Midbrain (tissue), 1 donor: ENCODE measurements at regions not wholly inside any gene's neighbourhood (a gene's known extent, or its start where the extent isn't known, plus 50 kb on each side); places are given as distances from the start of the nearest gene placed in this dataset.
"Not testable (repeated sequence)": the region's sequence is repeated elsewhere in the genome, so short reads cannot be mapped to it uniquely, and the experiment has no call there.

Experiments used
- DNase-seq: peaks from one replicate; lab custom pipeline; 2025; lab: John Stamatoyannopoulos, UW

- DNase-seq, result no peak
These were observed 679.2 kb downstream of the RPL10L start for GRCh38 chr14:45972416-45972815.

DNA sequence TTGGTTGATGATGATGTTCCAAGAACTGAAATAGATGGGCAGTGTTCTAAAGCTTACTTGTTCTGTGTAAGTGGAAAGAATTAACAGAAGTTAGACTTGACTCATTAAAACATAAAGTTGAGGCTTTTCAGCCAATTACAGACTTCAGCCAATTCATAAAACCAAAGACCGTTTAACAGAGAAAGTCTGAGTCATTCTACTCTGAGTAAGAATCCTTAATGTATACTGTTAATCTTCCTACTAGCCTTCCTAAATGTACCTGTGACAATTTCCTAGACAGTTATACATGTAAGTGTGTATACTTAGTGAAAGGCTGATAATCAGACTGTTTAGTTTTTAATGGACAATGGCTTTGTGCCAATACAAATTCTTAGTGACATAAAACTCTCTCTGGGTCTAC, 681.0 kb downstream of the RPL10L start:
- no peak for DNase-seq

GRCh38 chr14:45968037-45968436, 683.5 kb downstream of the RPL10L start:
- no peak for DNase-seq

GRCh38 chr14:45949479-45949878, 696.5 kb upstream of the MIS18BP1 start:
- no peak for DNase-seq

GRCh38 chr14:45947830-45948229, 694.8 kb upstream of the MIS18BP1 start:
- DNase-seq, result no peak

GRCh38 chr14:45946251-45946650, 693.2 kb upstream of the MIS18BP1 start:
- DNase-seq, result no peak

DNA sequence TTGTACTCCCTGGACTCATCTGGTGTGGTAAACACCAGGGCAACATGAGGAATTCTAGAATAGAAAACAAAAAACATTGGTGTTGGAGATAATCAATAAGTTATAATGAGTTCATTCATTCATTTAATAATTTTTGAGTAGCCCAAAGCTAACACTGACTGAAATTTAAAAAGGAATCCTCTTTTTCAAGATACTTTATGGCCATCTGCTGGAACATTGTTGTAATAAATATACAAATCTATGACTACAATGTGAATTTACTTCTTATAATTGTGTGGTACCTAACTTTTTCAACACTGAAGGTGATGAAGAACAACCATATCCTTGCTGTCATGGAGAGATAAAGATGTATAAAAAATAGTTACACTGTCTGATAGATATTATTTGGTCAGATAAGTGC, 687.3 kb upstream of the MIS18BP1 start:
- no peak for DNase-seq

DNA sequence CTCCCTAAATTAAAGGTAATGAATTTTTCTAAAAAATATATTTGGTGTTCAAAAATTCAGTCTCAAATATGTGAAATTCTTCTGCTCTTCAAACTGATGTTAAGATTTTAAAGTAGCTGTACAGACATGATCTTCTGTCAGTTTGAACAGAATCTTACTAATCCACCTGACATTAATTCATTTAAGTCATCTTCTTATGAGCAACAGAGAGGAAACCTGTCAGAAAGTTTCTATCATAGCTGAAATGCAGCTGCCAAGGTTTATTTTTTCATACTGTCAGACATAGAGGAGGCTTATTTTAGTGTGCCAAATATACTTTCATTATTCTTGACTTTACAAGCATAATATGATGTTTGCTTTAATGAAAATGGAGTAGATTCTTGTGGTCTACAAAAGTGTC, 686.6 kb upstream of the MIS18BP1 start:
- DNase-seq, result no peak

- not testable (repeated sequence) for DNase-seq
These were observed 667.0 kb upstream of the MIS18BP1 start for GRCh38 chr14:45919995-45920394.

GRCh38 chr14:45916340-45916953, 663.4 kb upstream of the MIS18BP1 start:
- DNase-seq, result no peak

- DNase-seq, result no peak
These were observed 654.8 kb upstream of the MIS18BP1 start for GRCh38 chr14:45907782-45908181.

GRCh38 chr14:45906257-45906656, 653.3 kb upstream of the MIS18BP1 start:
- DNase-seq, result no peak

DNA sequence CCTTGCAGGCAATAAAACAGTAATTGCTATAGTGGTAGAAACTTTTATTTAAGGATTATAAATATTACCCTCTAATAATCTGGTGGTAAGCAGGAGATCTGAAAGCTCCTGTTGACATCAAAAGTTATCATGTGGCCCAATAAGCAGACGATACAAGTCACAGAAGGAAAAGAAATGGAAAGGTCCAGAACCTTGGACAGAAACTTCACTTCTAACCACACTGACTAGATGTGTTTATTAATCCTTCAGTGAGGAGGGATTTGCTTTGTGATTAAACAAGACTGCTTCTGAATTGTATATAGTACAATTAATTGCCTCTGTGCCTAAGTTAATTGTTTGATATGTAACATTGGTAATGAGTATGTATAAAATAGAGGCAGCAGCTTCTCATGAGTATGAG, 652.7 kb upstream of the MIS18BP1 start:
- no peak for DNase-seq

GRCh38 chr14:45904314-45904713, 651.3 kb upstream of the MIS18BP1 start:
- no peak for DNase-seq

DNA sequence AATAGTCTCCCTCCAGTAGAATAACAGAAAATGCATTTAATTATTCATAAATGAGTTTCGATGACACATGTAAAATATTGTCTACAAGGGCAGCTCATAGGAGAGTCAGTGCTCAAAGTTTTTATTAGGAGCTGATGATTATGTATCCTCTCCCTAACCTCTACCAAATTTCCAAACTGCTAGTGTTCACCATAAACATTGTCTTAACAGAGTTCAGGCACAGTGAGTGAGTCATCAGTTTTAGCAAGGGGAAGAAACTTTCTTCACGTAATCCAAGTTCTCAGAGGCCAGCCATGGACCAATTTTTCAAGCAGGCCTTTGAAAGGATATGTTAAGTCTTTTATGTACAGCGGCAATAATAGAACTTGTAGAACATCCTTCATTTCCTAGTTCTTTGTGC, 649.2 kb upstream of the MIS18BP1 start:
- no peak for DNase-seq

DNA sequence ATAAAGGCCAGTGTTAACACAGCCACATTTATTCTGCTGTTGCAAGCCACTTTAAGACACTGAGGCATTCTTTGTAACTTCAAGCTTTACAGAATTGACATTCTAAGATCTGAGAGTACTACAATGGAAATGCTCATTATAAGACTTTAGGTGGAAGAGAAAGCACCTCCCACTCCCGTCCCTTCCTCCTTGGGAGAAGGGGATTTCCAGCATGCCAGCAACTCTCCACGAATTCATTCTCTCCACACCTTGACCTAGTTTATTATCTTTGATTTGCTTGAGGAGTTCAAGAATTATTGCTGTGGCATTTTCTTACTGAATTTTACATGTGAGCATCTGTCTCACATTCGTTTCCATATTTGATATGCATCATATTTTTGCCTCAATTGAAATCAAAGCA, 644.4 kb upstream of the MIS18BP1 start:
- no peak for DNase-seq

- DNase-seq, result no peak
These were observed 640.1 kb upstream of the MIS18BP1 start for GRCh38 chr14:45893127-45893526.

- no peak for DNase-seq
These were observed 638.5 kb upstream of the MIS18BP1 start for GRCh38 chr14:45891417-45892080.

DNA sequence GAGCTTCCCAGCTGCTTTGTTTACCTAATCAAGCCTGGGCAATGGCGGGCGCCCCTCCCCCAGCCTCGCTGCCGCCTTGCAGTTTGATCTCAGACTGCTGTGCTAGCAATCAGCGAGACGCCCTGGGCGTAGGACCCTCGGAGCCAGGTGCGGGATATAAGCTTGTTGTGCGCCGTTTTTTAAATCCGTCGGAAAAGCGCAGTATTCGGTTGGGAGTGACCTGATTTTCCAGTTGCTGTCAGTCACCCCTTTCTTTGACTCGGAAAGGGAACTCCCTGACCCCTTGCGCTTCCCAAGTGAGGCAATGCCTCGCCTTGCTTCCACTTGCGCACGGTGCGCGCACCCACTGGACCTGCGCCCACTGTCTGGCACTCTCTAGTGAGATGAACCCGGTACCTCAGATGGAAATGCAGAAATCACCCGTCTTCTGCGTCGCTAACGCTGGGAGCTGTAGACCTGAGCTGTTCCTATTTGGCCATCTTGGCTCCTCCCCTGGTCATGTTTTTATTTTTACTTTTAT, 635.8 kb upstream of the MIS18BP1 start:
- DNase-seq, result not testable (repeated sequence)

DNA sequence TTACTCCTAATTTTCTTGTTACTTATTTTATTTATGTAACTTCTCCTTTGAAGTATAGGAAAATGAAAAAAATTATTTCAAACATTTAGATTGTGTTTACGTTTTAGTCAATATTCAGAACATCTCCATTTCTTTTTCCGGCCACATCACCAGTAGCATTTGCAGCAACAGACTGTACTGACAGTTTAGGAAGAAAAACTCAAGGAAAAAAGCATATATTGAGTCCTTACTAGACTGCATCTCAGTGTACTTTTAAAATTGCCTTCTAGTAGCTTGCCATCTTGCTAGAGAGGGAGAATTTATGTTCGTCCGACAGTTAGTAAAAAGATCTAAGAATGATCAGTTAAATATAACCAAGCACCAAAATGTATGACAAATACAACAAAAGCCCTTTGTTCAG, 625.0 kb upstream of the MIS18BP1 start:
- no peak for DNase-seq

DNA sequence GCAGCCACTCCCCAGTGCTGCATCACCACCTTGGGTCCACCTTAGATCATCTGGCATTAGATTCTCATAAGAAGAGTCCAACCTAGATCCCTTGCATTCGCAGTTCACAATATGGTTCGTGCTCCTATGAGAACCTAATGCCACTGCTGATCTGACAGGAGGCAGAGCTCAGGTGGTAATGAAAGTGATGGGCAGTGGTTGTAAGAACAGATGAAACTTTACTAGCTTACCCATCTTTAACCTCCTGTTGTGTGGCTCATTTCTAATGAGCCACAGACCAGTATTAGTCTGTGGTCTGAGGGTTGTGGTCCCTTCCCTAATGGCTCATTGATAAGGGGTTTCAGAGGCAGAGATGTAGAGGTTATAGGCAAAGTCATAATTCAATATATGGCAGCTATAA, 615.9 kb upstream of the MIS18BP1 start:
- DNase-seq, result no peak

GRCh38 chr14:45868377-45868776, 615.4 kb upstream of the MIS18BP1 start:
- DNase-seq, result no peak

GRCh38 chr14:45867046-45867894, 614.3 kb upstream of the MIS18BP1 start:
- no peak for DNase-seq
